ENCODE measurements at regions not wholly inside any gene's neighbourhood (a gene's known extent, or its start where the extent isn't known, plus 50 kb on each side); places are given as distances from the start of the nearest gene placed in this dataset.

DNA sequence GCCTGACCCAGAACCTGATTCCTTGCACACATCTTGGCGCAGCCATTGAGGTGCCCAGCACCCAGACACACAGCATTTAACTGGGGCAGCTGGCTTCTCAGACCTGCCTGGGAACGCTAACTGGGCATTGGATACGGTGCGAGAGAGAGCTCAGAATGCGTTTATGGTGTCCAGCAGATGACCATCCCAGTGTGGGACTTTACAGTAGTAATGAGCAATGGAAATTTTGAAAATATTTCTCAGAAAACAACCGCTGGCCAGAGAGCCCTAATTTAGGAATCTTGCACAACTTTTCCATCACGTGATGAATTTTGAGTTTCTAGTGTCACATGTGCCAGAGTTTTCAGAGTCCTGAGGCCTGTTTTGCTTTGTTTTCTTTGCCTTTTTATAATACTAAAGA is 78.2 kb upstream of the SEC61G start:
- no peak for DNase-seq
- no peak overlapping the region for H3K27ac Mint-ChIP-seq
- CTCF ChIA-PET: no interaction called here
- peaks cover 3% of the 10 kb centered on the region for H3K9me3 Mint-ChIP-seq (ENCODE audit: low read depth)
- no peak for ATAC-seq
- H3K4me3 Mint-ChIP-seq: no peak overlapping the region
- no peaks in the 10 kb centered on the region for H3K36me3 Mint-ChIP-seq
- no peaks in the 10 kb centered on the region for H3K27me3 Mint-ChIP-seq
- no peaks in the 10 kb centered on the region for H3K4me1 Mint-ChIP-seq

DNA sequence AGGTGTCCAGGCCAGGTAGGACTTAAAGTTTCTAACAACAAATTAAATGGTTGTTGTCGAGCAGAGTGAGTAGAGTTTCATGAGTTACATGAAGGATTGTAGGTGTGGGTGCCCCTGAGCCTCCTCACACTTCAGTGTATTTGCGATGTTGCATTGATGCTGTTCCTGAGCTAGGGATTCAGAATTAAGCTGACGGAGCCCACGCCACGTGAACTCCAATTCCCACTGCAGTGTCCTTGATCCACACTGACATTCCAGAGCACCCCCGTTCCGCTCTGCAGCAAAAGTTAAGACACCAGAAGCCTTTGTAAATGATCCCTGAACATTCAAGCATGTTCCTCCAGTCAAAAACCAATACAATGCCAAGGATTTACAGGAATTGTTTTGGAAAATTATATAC is 78.8 kb upstream of the SEC61G start:
- H3K36me3 Mint-ChIP-seq: no peaks in the 10 kb centered on the region
- no peak overlapping the region for H3K27ac Mint-ChIP-seq
- no peaks in the 10 kb centered on the region for H3K27me3 Mint-ChIP-seq
- H3K9me3 Mint-ChIP-seq (ENCODE audit: low read depth): peaks cover 3% of the 10 kb centered on the region
- ATAC-seq (no peak), DNase-seq (no peak)
- H3K4me3 Mint-ChIP-seq: no peak overlapping the region
- H3K4me1 Mint-ChIP-seq: no peaks in the 10 kb centered on the region
- CTCF ChIA-PET: no interaction called here

DNA sequence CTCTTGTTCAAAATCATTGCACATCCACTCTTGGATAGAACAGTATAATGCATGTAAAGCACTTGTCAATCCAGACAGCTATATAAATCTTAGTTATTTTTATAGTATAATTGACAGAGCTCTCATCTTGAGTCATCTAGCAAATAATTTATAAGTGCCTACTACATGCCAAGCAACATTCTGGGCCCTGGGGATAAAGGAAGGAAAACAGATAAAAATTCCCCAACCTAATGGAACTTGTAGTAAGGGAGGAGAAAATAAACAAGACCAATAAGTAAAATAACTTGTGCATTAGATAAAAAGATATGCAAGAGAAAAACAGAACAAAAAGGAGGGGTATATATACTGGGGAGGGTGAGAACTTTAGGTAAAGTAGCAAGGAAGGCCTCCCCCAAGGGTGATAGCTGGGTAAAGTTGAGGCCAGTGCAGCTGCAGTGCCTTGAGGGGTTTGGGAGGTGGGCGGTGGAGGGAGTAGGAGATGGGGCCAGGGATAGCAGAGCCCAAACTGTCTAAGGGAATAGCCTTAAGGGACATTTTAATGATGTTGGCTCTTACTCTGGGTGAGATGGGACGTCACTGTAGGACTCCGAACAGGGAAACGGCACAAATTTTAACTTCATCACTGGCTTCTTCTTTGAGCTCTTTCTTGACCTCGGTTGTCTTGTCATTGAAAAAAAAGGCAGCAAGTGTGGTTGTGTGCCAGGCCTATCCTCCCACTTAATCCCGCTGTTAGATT is 79.3 kb upstream of the SEC61G start:
- CTCF ChIA-PET: no interaction called here
- H3K27me3 Mint-ChIP-seq: no peaks in the 10 kb centered on the region
- H3K4me1 Mint-ChIP-seq: no peaks in the 10 kb centered on the region
- no peak for ATAC-seq
- no peak for DNase-seq
- no peak overlapping the region for H3K27ac Mint-ChIP-seq
- H3K36me3 Mint-ChIP-seq: no peaks in the 10 kb centered on the region
- H3K9me3 Mint-ChIP-seq (ENCODE audit: low read depth): peaks cover 3% of the 10 kb centered on the region
- no peak overlapping the region for H3K4me3 Mint-ChIP-seq

DNA sequence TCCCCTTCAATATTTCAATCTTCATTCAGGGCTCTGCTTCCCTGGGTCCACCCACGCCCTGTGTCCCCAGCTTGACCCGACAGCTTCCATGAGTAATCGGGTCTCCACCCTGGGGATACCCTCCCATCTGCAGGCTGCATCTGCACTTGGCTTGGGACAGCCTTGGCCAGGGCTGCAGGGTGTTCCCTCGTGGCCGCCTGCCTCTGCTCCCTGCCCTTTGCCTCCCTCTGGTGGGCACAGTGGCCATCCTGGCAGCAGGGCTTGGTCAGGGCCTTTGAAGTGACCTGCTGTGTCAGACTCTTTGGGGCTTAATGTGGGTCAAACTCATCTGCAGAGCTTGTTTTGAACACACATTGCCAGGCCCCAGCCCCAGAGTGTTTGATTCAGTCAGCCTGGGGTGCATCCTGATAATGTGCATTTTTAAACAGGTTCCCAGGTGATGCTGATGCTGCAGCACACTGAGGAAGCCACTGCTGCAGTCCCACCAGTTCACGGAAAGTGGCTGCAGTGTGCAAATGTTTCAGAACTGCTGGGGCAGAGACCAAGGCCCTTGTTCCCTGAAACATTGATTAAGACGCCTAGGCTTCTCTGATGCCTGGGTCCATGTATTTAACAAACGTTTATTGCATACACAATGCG is 80.7 kb upstream of the SEC61G start:
- no peaks in the 10 kb centered on the region for H3K4me1 Mint-ChIP-seq
- peaks cover 2% of the 10 kb centered on the region for H3K9me3 Mint-ChIP-seq (ENCODE audit: low read depth)
- CTCF ChIA-PET: no interaction called here
- H3K27ac Mint-ChIP-seq: no peak overlapping the region
- H3K36me3 Mint-ChIP-seq: no peaks in the 10 kb centered on the region
- no peak overlapping the region for H3K4me3 Mint-ChIP-seq
- no peak for ATAC-seq
- no peak for DNase-seq
- peaks cover 3% of the 10 kb centered on the region for H3K27me3 Mint-ChIP-seq

DNA sequence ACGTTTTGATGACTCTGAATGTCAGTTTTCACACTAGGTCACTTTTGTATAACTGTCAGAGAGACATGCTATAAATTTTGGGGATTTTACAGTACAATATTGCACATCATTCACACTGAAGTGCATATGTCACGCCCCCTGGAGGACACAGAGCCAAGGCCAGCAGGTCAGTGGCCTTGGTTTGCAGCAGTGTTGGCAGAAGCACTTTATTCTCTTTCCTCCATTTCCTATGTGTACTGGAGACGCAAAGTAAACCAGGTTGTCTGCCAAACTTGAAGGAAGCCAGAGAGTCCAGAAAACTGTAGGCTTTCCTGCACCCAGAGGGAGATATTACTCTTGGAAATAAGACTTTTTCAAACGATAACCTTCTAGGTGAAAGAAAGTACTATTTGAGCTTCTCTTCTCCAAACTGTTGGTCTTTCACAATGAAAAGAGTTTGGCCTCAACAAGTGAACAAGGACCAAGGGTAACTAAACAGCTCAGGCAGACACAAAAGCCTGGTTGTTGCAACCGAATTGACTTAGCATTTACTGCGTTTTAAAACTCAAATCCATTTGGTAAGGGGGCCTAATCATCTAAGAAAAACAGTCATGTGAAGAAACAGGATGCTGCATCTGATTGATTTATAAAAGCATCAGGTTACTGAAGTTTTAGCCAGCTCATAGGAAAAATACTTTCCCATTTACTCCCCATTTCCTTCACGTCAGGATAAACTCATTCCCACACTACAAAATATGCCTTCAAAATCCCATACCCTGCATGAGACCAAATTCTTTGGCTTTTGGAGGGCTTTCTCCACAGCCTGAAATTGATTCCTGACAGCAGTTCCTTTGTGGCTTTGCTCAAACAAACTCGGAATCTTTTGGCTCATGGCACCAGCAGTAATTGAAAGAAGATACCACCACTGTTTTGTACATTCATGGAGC is 83.0 kb upstream of the SEC61G start:
- Mint-ChIP-seq H3K36me3 (no peaks in the 10 kb centered on the region), H3K27ac (no peak overlapping the region), H3K4me3 (no peak overlapping the region), H3K9me3 (ENCODE audit: low read depth) (no peaks in the 10 kb centered on the region), H3K27me3 (peaks cover 3% of the 10 kb centered on the region), H3K4me1 (no peaks in the 10 kb centered on the region)
- DNase-seq (no peak), ATAC-seq (no peak)
- CTCF ChIA-PET: no interaction called here

DNA sequence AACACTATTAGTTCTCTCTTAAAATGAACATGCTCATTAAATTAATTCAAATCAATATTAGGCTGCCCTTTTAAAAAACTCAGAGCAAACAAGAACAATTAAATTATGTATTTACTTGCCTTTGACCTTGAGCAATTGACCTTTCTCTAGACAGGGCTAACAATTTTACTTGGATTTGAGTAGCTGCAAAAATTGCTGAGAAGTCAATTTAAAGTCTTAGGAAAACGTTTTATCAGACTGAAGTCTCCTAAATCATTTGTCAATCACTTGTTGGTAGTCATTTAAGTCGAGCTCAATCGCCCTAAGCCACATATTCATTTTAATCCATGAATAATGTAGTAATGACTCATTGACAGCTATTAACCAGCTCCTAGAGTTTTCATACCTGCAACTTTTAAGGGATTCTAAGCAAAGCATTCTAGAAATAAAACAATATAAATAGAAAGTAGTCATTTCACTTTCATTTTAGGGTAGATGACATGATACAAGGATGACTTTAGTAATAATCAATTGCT is 84.9 kb upstream of the SEC61G start:
- CTCF ChIA-PET: no interaction called here

DNA sequence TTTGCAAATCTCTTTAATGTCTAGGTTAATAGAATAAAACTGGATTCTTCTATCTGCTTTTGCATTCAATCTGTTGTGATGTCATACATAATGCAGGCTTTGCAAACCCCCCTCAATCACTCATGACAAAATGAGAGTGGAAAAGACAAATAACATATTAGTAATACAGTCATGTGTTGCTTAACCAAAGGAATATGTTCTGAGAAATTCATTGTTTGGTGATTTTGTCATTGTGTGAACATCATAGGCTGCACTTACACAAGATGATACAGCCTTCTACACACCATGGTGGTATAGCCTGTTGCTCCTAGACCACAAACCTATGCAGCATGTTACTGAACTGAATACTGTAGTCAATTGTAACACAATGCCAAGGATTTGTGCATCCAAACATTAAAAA is 87.3 kb upstream of the SEC61G start:
- no peak overlapping the region for H3K4me3 Mint-ChIP-seq
- no peak for DNase-seq
- no peak overlapping the region for H3K27ac Mint-ChIP-seq
- H3K4me1 Mint-ChIP-seq: no peaks in the 10 kb centered on the region
- no peak for ATAC-seq
- CTCF ChIA-PET: no interaction called here
- peaks cover 3% of the 10 kb centered on the region for H3K27me3 Mint-ChIP-seq
- no peaks in the 10 kb centered on the region for H3K36me3 Mint-ChIP-seq
- peaks cover 2% of the 10 kb centered on the region for H3K9me3 Mint-ChIP-seq (ENCODE audit: low read depth)

More for the DNA sequence above, 84.9 kb upstream of the SEC61G start:
- no peak for ATAC-seq
- Mint-ChIP-seq H3K9me3 (ENCODE audit: low read depth) (no peaks in the 10 kb centered on the region), H3K36me3 (no peaks in the 10 kb centered on the region), H3K4me1 (no peaks in the 10 kb centered on the region), H3K27me3 (peaks cover 3% of the 10 kb centered on the region), H3K27ac (no peak overlapping the region), H3K4me3 (no peak overlapping the region)
- DNase-seq: no peak

DNA sequence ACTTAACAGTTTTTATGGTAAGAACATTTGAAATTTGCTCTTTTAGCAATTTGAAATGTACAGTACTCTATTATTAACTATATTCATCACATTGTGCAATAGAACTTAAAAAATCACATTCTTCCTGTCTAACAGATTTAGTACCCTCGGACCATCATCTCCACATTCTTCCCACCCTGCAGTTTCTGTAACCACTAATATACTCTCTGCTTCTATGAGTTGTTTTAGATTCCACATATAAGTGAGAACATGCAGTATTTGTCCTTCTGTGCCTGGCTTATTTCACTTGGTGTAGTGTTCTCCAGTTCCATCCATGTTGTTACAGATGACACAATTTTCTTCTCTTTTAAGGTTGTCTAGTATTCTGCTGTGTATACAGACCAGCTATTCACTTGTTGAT is 88.9 kb upstream of the SEC61G start:
- DNase-seq: no peak
- no peaks in the 10 kb centered on the region for H3K36me3 Mint-ChIP-seq
- no peak overlapping the region for H3K4me3 Mint-ChIP-seq
- no peak overlapping the region for H3K27ac Mint-ChIP-seq
- no peaks in the 10 kb centered on the region for H3K4me1 Mint-ChIP-seq
- no peak for ATAC-seq
- H3K27me3 Mint-ChIP-seq: peaks cover 3% of the 10 kb centered on the region
- CTCF ChIA-PET: interaction anchor here (1.6 kb wide), 1 partner anchor 13 kb away, joined by 3 read pairs; no protein-coding TSS in a partner anchor
- H3K9me3 Mint-ChIP-seq (ENCODE audit: low read depth): peaks cover 2% of the 10 kb centered on the region

DNA sequence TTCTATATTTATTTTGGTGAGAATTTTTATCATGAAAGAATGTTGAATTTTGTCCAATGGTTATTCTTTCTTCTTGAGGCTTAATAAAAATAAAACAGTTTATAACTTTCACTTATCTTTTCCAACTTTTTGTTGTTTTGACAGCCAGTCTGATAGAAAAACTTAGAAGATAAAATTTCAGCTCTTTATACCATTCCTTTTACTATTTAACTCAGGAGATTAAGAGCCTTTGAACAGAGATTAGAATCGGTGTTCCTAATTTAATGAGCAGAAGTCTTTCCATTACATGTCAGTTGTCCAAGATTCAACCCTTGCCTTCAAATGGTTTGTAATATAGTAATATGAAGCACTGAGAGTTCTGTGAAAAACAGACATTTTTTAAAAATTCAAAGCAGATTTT is 97.8 kb upstream of the SEC61G start:
- Mint-ChIP-seq H3K36me3 (no peaks in the 10 kb centered on the region), H3K9me3 (ENCODE audit: low read depth) (no peaks in the 10 kb centered on the region), H3K4me1 (no peaks in the 10 kb centered on the region), H3K27ac (no peak overlapping the region), H3K4me3 (no peak overlapping the region), H3K27me3 (no peaks in the 10 kb centered on the region)
- DNase-seq: no peak
- ATAC-seq: no peak
- CTCF ChIA-PET: no interaction called here

DNA sequence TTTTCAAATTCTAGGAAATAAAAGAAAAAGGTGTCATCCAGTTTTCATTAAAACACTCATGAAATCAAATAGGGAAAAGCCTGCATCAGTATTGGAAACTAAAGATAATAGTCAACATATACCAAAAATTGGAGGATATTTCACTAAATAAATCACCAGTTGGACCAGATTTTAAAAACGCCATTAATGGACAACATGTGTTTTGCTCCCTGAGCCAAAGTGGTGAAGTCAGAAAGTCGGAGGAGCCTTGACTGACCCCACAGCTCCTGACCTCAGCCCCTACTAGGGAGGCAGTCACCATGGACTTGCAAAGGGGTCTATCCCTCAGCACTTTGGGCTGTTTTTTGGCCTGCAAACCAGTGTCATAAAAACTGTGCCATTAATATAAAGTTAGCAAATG is 98.3 kb upstream of the SEC61G start:
- CTCF ChIA-PET: interaction anchor here (0.9 kb wide), 1 partner anchor 398 kb away, joined by 3 read pairs; no protein-coding TSS in a partner anchor
- no peak for ATAC-seq

DNA sequence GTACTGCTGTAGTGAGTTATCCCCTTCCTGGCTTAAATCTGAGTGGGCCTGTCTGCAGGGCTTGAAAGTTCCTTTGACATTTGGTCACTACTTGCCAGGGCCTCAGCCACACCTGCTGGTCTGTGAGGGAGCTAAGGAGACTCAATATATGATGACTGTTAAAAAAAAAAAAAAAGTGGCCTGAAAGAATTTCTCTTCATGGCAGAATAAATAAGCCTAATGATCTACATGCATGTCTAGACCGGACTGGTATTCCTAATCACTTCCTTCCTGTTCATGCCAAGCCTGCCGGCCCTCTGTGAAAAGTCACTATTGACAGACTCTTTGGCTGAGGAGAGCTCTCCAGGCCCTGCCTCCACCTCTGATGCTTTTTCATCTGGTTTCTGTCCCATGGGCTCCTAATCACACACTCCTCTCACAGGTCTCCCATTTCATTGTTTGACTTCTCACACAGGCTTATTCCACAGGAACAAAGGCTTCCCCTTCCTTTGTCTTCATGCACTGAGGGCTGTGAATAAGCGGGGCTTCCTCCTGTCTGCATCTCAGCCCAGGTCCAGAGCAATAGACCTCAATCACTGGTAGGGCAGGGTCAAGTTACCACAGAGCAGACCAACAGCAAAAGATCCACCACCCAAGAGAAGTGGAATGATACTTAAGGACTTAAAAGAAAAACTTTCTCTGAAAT is 99.1 kb upstream of the SEC61G start:
- H3K4me3 Mint-ChIP-seq: no peak overlapping the region
- H3K36me3 Mint-ChIP-seq: no peaks in the 10 kb centered on the region
- ATAC-seq (no peak), DNase-seq (no peak)
- no peak overlapping the region for H3K27ac Mint-ChIP-seq
- CTCF ChIA-PET: interaction anchor here (0.9 kb wide), 1 partner anchor 397 kb away, joined by 3 read pairs; no protein-coding TSS in a partner anchor
- no peaks in the 10 kb centered on the region for H3K4me1 Mint-ChIP-seq
- no peaks in the 10 kb centered on the region for H3K9me3 Mint-ChIP-seq (ENCODE audit: low read depth)
- no peaks in the 10 kb centered on the region for H3K27me3 Mint-ChIP-seq

More for the DNA sequence above, 98.3 kb upstream of the SEC61G start:
- Mint-ChIP-seq H3K27me3 (no peaks in the 10 kb centered on the region), H3K36me3 (no peaks in the 10 kb centered on the region), H3K4me1 (no peaks in the 10 kb centered on the region), H3K4me3 (no peak overlapping the region), H3K27ac (no peak overlapping the region), H3K9me3 (ENCODE audit: low read depth) (no peaks in the 10 kb centered on the region)
- no peak for DNase-seq

DNA sequence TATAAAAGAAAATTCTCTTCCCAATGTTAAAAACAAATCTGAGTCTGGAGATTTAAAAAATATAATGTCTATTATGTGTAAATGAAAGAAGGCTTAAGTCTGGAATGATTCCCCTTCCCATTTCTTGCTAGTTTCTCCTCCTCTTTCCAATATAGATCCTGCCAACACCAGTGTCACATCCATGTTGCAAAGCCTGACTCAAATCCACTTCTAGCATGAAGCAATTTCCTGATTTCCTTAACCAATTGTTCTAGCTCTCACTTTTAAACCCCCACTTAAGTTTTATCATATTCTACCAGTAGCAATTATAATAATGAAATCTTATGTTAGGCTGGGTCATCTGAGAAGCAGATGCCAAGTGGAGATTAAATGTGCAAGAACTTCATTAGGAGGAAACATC is 100.1 kb upstream of the SEC61G start:
- H3K4me1 Mint-ChIP-seq: no peaks in the 10 kb centered on the region
- CTCF ChIA-PET: no interaction called here

DNA sequence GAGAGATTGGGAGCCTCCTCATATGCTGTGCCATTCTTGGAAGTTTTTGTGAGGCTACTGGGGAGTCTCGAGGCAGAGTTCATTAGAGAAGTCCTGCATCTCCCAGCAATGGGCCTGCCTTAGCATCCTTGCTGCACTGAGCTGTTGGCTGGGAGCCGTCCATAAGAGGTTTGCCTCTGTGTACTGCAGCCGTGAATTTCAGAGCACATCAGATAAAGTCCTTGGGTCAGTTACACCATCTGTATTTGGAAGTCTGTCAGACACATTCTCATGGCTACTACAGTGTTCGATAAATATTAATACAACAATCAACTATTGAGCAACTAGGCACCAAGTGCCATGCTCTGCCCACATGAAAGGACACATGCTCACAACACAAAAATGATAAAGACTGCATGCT is 100.5 kb upstream of the SEC61G start:
- H3K27ac Mint-ChIP-seq: no peak overlapping the region
- CTCF ChIA-PET: no interaction called here
- DNase-seq: no peak
- ATAC-seq: no peak
- H3K9me3 Mint-ChIP-seq (ENCODE audit: low read depth): no peaks in the 10 kb centered on the region
- no peaks in the 10 kb centered on the region for H3K4me1 Mint-ChIP-seq
- no peaks in the 10 kb centered on the region for H3K36me3 Mint-ChIP-seq
- no peak overlapping the region for H3K4me3 Mint-ChIP-seq
- no peaks in the 10 kb centered on the region for H3K27me3 Mint-ChIP-seq

More for the DNA sequence above, 100.1 kb upstream of the SEC61G start:
- no peaks in the 10 kb centered on the region for H3K36me3 Mint-ChIP-seq
- ATAC-seq (no peak), DNase-seq (no peak)
- H3K27ac Mint-ChIP-seq: no peak overlapping the region
- H3K27me3 Mint-ChIP-seq: no peaks in the 10 kb centered on the region
- no peak overlapping the region for H3K4me3 Mint-ChIP-seq
- no peaks in the 10 kb centered on the region for H3K9me3 Mint-ChIP-seq (ENCODE audit: low read depth)
